ENCODE measurements at regions not wholly inside any gene's neighbourhood (a gene's known extent, or its start where the extent isn't known, plus 50 kb on each side); places are given as distances from the start of the nearest gene placed in this dataset.
"Not testable (repeated sequence)": the region's sequence is repeated elsewhere in the genome, so short reads cannot be mapped to it uniquely, and the experiment has no call there.

GRCh38 chr6:112401083-112401482 is 54.0 kb downstream of the RFPL4B start:
- no peak for DNase-seq

GRCh38 chr6:112407101-112407590 is 60.0 kb downstream of the RFPL4B start:
- no peak for DNase-seq

- no peak for DNase-seq
These were observed 61.4 kb downstream of the RFPL4B start for GRCh38 chr6:112408522-112408921.

- no peak for DNase-seq
These were observed 62.2 kb downstream of the RFPL4B start for GRCh38 chr6:112409311-112409710.

GRCh38 chr6:112413780-112414179 is 66.7 kb downstream of the RFPL4B start:
- DNase-seq: no peak

GRCh38 chr6:112415366-112415765 is 68.2 kb downstream of the RFPL4B start:
- DNase-seq: no peak

GRCh38 chr6:112416866-112417265 is 69.7 kb downstream of the RFPL4B start:
- no peak for DNase-seq

- DNase-seq: not testable (repeated sequence)
These were observed 79.9 kb downstream of the RFPL4B start for GRCh38 chr6:112427011-112427410.

- no peak for DNase-seq
These were observed 80.4 kb downstream of the RFPL4B start for GRCh38 chr6:112427499-112427898.

GRCh38 chr6:112428477-112428876 is 81.3 kb downstream of the RFPL4B start:
- no peak for DNase-seq

- no peak for DNase-seq
These were observed 82.1 kb downstream of the RFPL4B start for GRCh38 chr6:112429226-112429625.

- DNase-seq: no peak
These were observed 84.7 kb downstream of the RFPL4B start for GRCh38 chr6:112431803-112432202.

GRCh38 chr6:112432853-112433252 is 85.7 kb downstream of the RFPL4B start:
- no peak for DNase-seq

- no peak for DNase-seq
These were observed 86.3 kb downstream of the RFPL4B start for GRCh38 chr6:112433457-112433856.

- no peak for DNase-seq
These were observed 87.8 kb downstream of the RFPL4B start for GRCh38 chr6:112434896-112435435.

GRCh38 chr6:112437058-112437457 is 89.9 kb downstream of the RFPL4B start:
- DNase-seq: no peak

GRCh38 chr6:112439010-112439409 is 91.9 kb downstream of the RFPL4B start:
- no peak for DNase-seq

- no peak for DNase-seq
These were observed 92.3 kb downstream of the RFPL4B start for GRCh38 chr6:112439432-112439831.

GRCh38 chr6:112441607-112442006 is 94.5 kb downstream of the RFPL4B start:
- DNase-seq: no peak

GRCh38 chr6:112443179-112444065 is 96.3 kb downstream of the RFPL4B start:
- DNase-seq: no peak

GRCh38 chr6:112448786-112449185 is 101.7 kb downstream of the RFPL4B start:
- DNase-seq: not testable (repeated sequence)

GRCh38 chr6:112450663-112451062 is 103.5 kb downstream of the RFPL4B start:
- no peak for DNase-seq

- no peak for DNase-seq
These were observed 110.8 kb downstream of the RFPL4B start for GRCh38 chr6:112457886-112458285.

- no peak for DNase-seq
These were observed 112.7 kb downstream of the RFPL4B start for GRCh38 chr6:112459758-112460304.

All from DMS 273 treated with DMSO at 0.1 percent for 48 hours (cell line).